OCI-LY1 (cell line): ENCODE measurements at regions not wholly inside any gene's neighbourhood (a gene's known extent, or its start where the extent isn't known, plus 50 kb on each side); places are given as distances from the start of the nearest gene placed in this dataset.

Source experiments
- CTCF ChIP-seq: fragments of 200-600 bp; sonication (generic), shearing (Covaris generic); IDR thresholded peaks from 2 replicates; pipeline ENCODE4 v1.5.1; 2017; ENCODE audit warnings: mild to moderate bottlenecking, antibody characterized with exemption, low read length, moderate library complexity, mixed read lengths
- EZH2 ChIP-seq: fragments of 200-600 bp; sonication (generic), shearing (Covaris generic); IDR thresholded peaks from 2 replicates; pipeline ENCODE4 v1.8.0; 2017; ENCODE audit warnings: borderline replicate concordance, mixed run types, mild to moderate bottlenecking, antibody characterized with exemption, low read length, moderate library complexity, mixed read lengths

DNA sequence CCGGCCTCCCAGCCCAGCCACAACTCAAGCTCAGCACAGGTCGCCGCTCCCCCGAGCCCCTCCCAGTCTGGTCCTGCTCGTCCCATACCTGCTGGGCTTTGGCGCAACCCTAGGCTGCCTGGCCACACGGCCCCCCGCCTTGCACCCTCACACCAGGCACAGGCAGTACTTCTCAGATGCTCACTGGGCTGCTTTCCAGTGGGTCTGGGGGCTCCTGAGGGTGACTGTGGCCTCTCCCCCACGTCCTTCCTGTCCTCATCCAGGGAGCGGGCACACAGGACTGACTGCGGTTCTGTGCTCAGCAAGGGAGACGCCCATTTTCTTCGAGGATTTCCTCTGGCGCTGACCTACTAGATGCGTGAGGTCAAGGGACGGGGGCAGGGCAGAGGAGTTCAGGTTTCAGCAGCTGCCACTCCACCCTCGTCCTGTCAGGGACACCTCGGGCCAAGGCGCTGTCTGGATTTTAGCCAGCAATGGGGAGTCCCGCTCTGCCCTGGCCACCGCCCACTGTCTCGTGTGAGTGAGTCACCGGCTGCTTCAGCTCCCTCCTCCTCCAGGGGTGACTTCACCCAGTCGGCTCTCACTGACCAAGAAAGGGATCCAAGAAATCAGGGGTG lies 115.8 kb downstream of the NPIPB11 start:
- no peak for TF ChIP-seq EZH2
- TF ChIP-seq CTCF: no peak
